Esophagus (tissue), 2 donors: ENCODE measurements at regions not wholly inside any gene's neighbourhood (a gene's known extent, or its start where the extent isn't known, plus 50 kb on each side); places are given as distances from the start of the nearest gene placed in this dataset.
A peak's percentile ranks its signal among the peaks of the same experiment; 100 is the strongest.

Experiments used
- H3K27ac ChIP-seq, 2 donors: one replicate each; pipeline ENCODE4 v1.5.1; 2013; ENCODE audit warnings: low read depth in 2 of 2, mild to moderate bottlenecking in 2 of 2, inconsistent platforms in 1 of 2, low read length in 1 of 2, moderate library complexity in 1 of 2
- H3K27me3 ChIP-seq, 2 donors: one replicate each; pipeline ENCODE4 v1.6.1; 2013; ENCODE audit warnings: low read length in 2 of 2, control low read depth in 1 of 2, mild to moderate bottlenecking in 1 of 2; ENCODE audit not compliant: insufficient read depth in 2 of 2, control insufficient read depth in 1 of 2
- H3K36me3 ChIP-seq, 2 donors: one replicate each; pipeline ENCODE4 v1.6.1; 2013; ENCODE audit warnings: low read length in 1 of 2; ENCODE audit not compliant: control insufficient read depth in 2 of 2, insufficient read depth in 2 of 2
- H3K4me1 ChIP-seq, 2 donors: one replicate each; pipeline ENCODE4 v1.6.1; 2013; ENCODE audit warnings: low read length in 1 of 2; ENCODE audit not compliant: control insufficient read depth in 2 of 2, insufficient read depth in 2 of 2
- H3K4me3 ChIP-seq, 2 donors: one replicate each; pipeline ENCODE4 v1.5.1; 2013; ENCODE audit warnings: low read length in 2 of 2, mild to moderate bottlenecking in 2 of 2, low read depth in 1 of 2, moderate library complexity in 1 of 2
- H3K9me3 ChIP-seq, 2 donors: one replicate each; pipeline ENCODE4 v1.6.1; 2013; ENCODE audit warnings: mild to moderate bottlenecking in 2 of 2, low read depth in 1 of 2, low read length in 1 of 2, moderate library complexity in 1 of 2; ENCODE audit not compliant: control insufficient read depth in 2 of 2, insufficient read depth in 1 of 2
- WGBS, 2 donors: extraction: QIAGEN DNeasy Blood & Tissue Kit; methylation state at CpG; one replicate each; pipeline ENCODE4 v1.1.7; 2013; 5-methylcytosine and 5-hydroxymethylcytosine counted together
- donor health status: healthy with polysubstance abuse.
- donor health status: Bipolar disorder and iron deficiency.

- peaks cover 0 to 6% of the 10 kb centered on the region in 2 donors for H3K4me1 ChIP-seq
- WGBS, 2 donors: 56 to 59% methylated on average over 3 of the region's 3 CpGs
- H3K27ac ChIP-seq: peak overlapping the region; percentile 73 to 87
- no peaks in the 10 kb centered on the region for H3K9me3 ChIP-seq
- H3K27me3 ChIP-seq: no peaks in the 10 kb centered on the region
- H3K36me3 ChIP-seq: no peaks in the 10 kb centered on the region
- H3K4me3 ChIP-seq: no peak overlapping the region
These were observed 196.3 kb upstream of the ARHGAP20 start for GRCh38 chr11:110908401-110909105.

GRCh38 chr11:110907629-110908028 is 195.4 kb upstream of the ARHGAP20 start:
- WGBS, 2 donors: 35 to 40% methylated on average over 1 of the region's 1 CpG
- H3K27ac ChIP-seq: peak overlapping the region; percentile 61 to 67
- no peaks in the 10 kb centered on the region for H3K36me3 ChIP-seq
- no peaks in the 10 kb centered on the region for H3K27me3 ChIP-seq
- H3K9me3 ChIP-seq: no peaks in the 10 kb centered on the region
- H3K4me1 ChIP-seq: peaks cover 0 to 6% of the 10 kb centered on the region in 2 donors
- no peak overlapping the region for H3K4me3 ChIP-seq

GRCh38 chr11:110903830-110904229 is 191.6 kb upstream of the ARHGAP20 start:
- peaks cover 0 to 6% of the 10 kb centered on the region in 2 donors for H3K4me1 ChIP-seq
- 65 to 72% methylated on average over 5 of the region's 5 CpGs for WGBS, 2 donors

DNA sequence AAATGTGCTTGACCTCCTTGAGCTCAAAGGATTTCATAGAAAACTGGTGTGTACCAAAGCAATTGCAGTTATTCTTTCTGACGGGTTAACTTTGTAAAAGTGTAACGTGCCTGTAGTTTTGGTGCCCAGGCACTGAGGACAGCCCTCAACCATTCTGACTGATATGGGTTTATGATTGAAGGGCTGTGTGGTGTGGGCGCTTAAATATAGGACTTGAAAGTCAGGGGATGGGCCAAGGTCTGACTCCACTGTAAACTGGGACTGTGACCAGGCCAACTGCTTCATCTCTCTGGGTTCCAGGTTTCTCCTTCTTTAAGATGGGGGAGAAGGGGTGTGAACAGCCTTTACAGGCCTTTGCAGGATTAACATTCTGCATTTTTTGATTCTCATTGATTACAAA is 191.1 kb upstream of the ARHGAP20 start:
- 93 to 96% methylated on average over 3 of the region's 3 CpGs for WGBS, 2 donors
- Histone ChIP-seq H3K4me1 (peaks cover 0 to 4% of the 10 kb centered on the region in 2 donors), H3K27ac (no peak overlapping the region)

More at GRCh38 chr11:110903830-110904229, 191.6 kb upstream of the ARHGAP20 start:
- no peak overlapping the region for H3K4me3 ChIP-seq
- H3K27me3 ChIP-seq: no peaks in the 10 kb centered on the region
- H3K36me3 ChIP-seq: no peaks in the 10 kb centered on the region
- H3K27ac ChIP-seq: no peak overlapping the region
- no peaks in the 10 kb centered on the region for H3K9me3 ChIP-seq

DNA sequence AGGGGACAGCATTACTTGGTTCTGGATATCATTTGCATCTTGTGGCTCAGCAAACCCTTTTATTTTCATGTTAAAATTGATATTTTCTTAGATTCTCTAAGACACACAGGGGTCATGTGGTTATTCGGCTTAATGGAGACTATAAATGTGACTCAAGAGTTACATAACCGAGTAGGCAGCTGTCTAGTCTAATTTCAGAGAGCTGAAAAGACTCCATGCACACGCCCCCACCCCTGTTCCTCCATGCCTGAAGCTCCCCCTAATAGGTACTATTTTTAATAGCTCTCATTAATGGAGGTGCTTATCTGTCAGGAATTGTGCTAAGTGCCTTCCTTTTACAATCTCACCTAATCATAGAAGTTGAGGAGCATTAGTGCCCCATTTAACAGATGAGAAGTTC is 189.2 kb upstream of the ARHGAP20 start:
- Histone ChIP-seq H3K9me3 (no peaks in the 10 kb centered on the region), H3K27me3 (no peaks in the 10 kb centered on the region), H3K4me3 (no peak overlapping the region), H3K4me1 (no peaks in the 10 kb centered on the region), H3K27ac (no peak overlapping the region), H3K36me3 (no peaks in the 10 kb centered on the region)
- WGBS, 2 donors: 68 to 74% methylated on average over 3 of the region's 3 CpGs

More for the DNA sequence above, 191.1 kb upstream of the ARHGAP20 start:
- Histone ChIP-seq H3K4me3 (no peak overlapping the region), H3K27me3 (no peaks in the 10 kb centered on the region), H3K9me3 (no peaks in the 10 kb centered on the region), H3K36me3 (no peaks in the 10 kb centered on the region)

GRCh38 chr11:110900426-110900825 is 188.2 kb upstream of the ARHGAP20 start:
- H3K9me3 ChIP-seq: no peaks in the 10 kb centered on the region
- H3K4me1 ChIP-seq: no peaks in the 10 kb centered on the region
- no peak overlapping the region for H3K4me3 ChIP-seq
- 87 to 90% methylated on average over 1 of the region's 1 CpG for WGBS, 2 donors
- no peaks in the 10 kb centered on the region for H3K36me3 ChIP-seq
- no peak overlapping the region for H3K27ac ChIP-seq
- H3K27me3 ChIP-seq: no peaks in the 10 kb centered on the region

DNA sequence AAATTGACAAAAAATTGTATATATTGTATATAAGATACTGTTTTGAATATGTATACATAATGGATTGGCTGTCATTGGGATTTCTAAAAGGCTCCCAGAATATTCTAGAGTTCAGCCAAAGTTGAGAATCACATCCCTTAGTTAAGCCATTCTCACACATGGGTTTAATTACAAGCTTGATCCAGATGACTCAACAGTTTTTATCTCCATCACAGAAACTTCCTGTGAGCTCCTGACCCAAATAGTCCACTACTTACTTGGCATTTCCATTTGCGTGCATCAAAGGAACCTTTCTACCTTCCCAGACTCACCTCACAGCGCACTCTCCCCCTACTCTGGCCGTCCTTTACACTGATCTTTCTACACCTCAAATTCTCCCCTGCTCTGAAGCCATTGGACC is 184.8 kb upstream of the ARHGAP20 start:
- Histone ChIP-seq H3K4me3 (no peak overlapping the region), H3K27me3 (no peaks in the 10 kb centered on the region), H3K9me3 (no peaks in the 10 kb centered on the region), H3K4me1 (no peaks in the 10 kb centered on the region), H3K27ac (no peak overlapping the region), H3K36me3 (no peaks in the 10 kb centered on the region)
- 79 to 80% methylated on average over 3 of the region's 3 CpGs for WGBS, 2 donors

DNA sequence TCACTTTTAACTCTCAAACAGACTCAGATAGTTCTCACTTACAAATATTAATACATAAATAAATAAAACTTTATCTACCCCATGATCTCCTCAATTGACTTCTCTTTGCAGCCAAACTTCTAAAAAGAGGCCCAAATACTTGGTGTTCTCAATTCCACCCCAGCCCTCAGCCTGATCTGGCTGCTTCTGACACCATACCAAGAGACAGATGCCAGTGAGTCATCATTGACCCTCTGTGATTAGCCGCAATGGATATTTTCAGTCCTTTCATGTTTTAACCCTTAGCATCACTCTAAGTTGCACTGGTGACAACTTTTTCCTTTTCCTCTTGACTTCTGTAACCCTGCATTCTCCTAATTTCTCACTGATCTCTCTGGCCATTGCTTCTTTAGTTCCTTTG is 184.1 kb upstream of the ARHGAP20 start:
- Histone ChIP-seq H3K27ac (no peak overlapping the region), H3K9me3 (no peaks in the 10 kb centered on the region), H3K4me3 (no peak overlapping the region), H3K4me1 (no peaks in the 10 kb centered on the region), H3K36me3 (no peaks in the 10 kb centered on the region), H3K27me3 (no peaks in the 10 kb centered on the region)
- WGBS, 2 donors: 34% methylated on average over 1 of the region's 1 CpG

- Histone ChIP-seq H3K9me3 (no peaks in the 10 kb centered on the region), H3K36me3 (no peaks in the 10 kb centered on the region), H3K4me1 (no peaks in the 10 kb centered on the region), H3K27me3 (no peaks in the 10 kb centered on the region), H3K27ac (no peak overlapping the region), H3K4me3 (no peak overlapping the region)
- 81 to 85% methylated on average over 4 of the region's 4 CpGs for WGBS, 2 donors
These were observed 182.0 kb upstream of the ARHGAP20 start for GRCh38 chr11:110894224-110894623.

DNA sequence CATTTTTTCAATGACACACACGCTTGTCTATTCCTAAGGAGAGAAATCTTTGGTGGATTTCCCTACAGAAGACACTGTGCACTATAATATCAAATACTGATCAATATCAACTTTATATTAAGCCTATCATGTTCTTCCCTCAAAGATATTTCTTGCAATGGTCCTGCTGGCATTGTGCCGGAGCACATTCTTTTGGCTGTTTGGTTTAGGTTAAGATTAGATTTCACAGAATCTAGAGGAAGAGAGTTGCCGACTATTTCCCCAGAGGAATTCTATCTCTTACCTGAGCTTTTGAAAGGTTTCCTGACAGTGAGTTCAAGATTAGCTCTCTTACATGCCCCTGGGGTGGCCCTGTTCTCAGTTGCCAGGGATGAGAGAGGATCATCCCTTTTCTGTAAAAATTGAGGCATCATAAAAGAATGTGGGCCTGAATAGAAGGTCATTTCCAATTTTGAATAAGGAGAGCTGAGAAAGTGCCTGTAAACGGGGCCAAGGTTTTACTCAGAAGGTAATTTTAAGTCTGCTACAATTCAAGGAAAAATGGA is 180.6 kb upstream of the ARHGAP20 start:
- whole genome bisulfite sequencing, 2 donors: 64 to 71% methylated on average over 4 of the region's 4 CpGs
- no peak overlapping the region for H3K4me3 ChIP-seq
- no peaks in the 10 kb centered on the region for H3K27me3 ChIP-seq
- H3K36me3 ChIP-seq: no peaks in the 10 kb centered on the region
- no peak overlapping the region for H3K27ac ChIP-seq
- no peaks in the 10 kb centered on the region for H3K9me3 ChIP-seq
- no peaks in the 10 kb centered on the region for H3K4me1 ChIP-seq
